NCI-H345 (cell line): ENCODE measurements at regions not wholly inside any gene's neighbourhood (a gene's known extent, or its start where the extent isn't known, plus 50 kb on each side); places are given as distances from the start of the nearest gene placed in this dataset.
"Not testable (repeated sequence)": the region's sequence is repeated elsewhere in the genome, so short reads cannot be mapped to it uniquely, and the experiment has no call there.

Experiments
- DNase-seq: peaks from one replicate; lab custom pipeline; 2025; lab: John Stamatoyannopoulos, UW

DNA sequence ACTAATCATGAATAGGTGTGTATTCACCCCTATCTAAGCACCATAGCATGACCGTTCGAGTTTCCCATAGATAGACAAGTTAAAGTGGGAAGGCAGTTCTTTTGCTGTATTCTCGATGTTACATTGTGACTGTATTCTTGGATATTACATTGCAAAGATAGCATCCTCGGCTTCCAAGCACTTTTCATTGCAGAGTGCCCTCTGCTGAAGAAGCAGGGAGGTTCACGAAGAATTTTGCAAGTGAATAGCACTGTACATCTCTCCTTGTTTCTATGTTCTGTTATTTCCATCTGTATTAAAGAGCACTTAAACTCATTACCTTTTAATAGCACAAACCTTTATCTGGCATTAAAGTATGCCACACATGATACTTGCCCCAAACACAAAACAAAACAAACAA lies 426.7 kb upstream of the ARX start:
- no peak for DNase-seq

DNA sequence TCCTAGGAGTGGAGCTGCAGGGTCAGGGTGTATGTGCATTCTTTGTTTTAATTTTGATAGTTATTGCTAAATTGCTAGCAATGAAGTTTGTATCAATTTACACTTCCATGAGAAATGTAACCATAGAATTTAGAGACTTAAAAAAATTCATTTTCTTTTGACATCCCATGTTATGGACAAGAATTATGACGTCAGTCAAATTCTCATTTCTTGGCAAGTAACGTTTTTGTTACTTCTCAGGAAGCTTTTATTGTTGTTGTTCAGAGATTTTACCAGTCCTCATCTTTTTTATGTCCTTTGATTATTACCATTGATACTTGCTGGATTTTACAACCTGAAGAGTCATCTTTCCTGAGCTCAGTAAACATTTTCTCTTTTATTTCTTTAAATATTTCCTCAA lies 417.5 kb upstream of the ARX start:
- no peak for DNase-seq

GRCh38 chrX:25432396-25432795 lies 416.6 kb upstream of the ARX start:
- no peak for DNase-seq

DNA sequence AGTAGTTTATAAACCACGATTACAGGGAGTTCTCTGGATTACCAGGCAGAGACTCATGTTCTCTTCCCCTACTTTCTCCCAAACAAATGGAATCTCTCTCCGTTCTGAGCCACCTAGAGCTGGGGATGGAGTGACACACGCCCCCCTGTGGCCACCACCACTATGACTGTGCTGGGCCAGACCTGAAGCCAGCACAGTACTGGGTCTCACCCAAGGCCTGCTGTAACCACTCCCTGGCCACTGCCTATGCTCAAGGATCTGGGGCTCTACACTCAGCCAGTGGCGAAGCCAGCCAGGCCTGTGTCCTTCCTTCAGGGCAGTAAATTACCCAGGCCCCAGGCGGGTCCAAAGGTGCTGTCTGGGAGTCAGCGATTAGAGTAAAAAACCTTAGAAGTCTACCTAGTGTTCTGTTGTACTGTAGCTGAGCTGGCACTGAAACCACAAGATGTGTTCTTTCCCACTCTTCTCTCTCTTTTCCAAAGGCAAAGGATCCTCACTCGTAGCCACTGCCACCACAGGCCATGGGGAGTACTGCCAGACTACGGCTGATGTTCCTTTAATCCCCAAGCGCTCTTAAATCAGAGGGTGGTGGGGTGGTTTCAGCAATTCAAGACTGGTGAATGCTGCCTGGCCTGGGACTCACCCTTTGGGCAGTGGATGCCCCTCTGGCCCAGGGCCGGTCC lies 412.2 kb upstream of the ARX start:
- DNase-seq: no peak

- DNase-seq: not testable (repeated sequence)
Measured at GRCh38 chrX:25404163-25404562, 388.4 kb upstream of the ARX start.

DNA sequence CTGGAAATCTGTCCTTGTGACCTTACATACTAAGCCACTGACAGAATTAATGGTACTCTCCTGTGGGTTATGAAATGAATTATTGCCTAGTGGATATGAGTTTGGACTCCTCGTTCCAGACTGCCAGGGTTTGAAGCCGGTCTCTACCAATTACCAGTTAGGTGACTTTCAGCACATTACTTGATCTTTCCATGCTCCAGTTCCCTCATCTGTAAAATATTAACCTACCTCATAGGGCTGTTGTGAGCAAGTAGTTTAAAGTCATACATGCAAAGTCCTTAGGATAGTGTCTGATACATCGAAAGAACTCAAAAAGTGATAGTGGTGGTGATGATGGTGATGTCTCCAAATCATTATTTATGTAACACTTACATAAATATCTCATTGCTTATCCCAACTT lies 373.5 kb upstream of the ARX start:
- DNase-seq: no peak

DNA sequence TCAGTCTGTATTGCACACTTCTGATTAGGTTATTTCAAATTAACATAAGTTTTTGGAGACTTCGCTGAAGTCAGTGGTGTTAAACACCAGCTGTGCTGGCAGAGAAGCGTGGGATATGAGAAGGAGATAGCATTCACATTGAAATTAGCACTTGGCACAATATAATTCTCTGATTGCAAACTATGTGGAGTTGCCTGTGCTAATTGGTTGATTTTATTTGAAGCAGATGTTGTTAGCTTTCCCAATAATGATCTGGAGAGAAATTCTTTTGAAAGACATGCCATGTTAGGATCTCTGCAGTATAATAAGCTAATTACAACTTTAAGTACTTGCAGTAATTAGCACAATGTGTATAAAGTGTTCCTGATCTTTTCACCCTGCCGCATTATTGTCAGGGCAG lies 367.4 kb upstream of the ARX start:
- no peak for DNase-seq

DNA sequence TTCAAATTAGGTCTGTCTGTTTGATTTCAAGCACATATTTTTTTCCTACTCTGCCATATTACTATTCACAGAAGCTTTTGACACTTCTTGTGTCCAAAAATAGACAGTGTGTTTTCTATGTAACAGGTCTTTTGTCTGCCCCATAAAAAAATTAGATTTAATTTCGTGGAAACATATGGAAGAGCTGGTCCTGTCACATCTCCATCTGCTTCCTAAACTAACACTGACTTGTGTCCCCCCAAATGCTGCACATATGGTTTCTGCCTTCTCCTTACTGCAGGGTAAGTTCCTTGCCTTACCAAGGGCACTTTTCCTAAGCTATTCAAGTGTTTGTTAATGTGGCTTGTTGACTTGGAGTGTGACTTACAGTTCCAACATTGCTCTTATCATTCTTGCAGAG lies 340.7 kb upstream of the ARX start:
- no peak for DNase-seq

GRCh38 chrX:25344161-25344936 lies 328.6 kb upstream of the ARX start:
- DNase-seq: peak; percentile 72

DNA sequence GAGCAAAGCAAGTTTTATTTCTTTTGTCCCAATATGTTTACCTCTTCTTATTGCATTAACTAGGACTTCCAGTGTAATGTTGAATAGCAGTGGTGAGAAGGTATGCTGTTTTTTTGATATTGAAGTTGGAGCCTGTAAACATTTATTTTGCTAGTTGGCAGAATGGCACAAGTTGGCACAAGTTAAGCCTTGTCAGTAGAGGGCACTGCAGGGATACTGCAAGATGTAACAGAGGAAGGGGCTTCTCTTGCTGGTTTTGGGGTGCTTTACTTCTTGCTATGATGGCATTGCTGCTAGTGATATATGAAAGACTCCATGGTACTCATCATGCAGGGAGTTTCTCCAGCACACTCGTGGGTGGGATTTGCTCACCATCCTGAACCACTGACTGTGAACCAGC lies 327.3 kb upstream of the ARX start:
- DNase-seq: no peak

- no peak for DNase-seq
Measured at GRCh38 chrX:25337841-25338240, 322.1 kb upstream of the ARX start.

DNA sequence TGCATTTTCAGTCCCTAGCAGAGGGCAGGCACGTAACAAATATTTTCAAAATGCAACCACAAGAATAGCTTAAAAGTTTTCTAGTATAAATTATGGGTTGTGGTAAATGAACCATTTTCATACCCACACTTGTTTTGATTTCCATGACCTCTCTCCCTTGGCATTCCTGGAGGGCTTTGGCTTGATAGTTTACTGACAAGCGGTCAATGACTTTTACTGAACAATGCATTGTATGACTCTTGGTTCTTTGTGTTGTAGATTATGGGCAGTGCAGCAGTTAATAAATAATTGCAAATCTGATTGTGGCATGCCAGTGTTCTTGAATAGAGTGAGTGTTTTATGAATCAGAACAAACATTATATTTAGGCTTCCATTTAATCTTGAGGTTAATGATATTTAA lies 285.2 kb upstream of the ARX start:
- no peak for DNase-seq

DNA sequence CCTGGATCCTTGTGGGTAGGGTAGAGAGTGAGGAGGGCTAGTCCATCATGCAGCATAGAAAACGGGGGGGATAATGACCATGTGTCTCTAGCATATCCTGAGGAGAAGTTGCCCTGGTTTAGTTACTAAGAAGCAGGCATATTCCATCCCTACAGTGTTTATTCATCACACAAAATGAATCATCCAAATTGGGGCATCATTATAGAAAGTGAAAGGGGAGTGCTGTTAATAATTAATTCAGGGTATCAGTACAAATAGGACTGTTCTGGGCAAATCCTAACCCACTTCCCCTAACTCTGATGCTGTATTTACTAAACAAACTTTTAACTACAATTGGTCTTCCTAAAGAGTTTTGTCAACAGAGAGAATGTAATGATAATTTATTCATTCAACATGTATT lies 281.1 kb upstream of the ARX start:
- no peak for DNase-seq

- no peak for DNase-seq
Measured at GRCh38 chrX:25295466-25295865, 279.7 kb upstream of the ARX start.

GRCh38 chrX:25290132-25290531 lies 274.4 kb upstream of the ARX start:
- no peak for DNase-seq

GRCh38 chrX:25288676-25289075 lies 272.9 kb upstream of the ARX start:
- no peak for DNase-seq

- no peak for DNase-seq
Measured at GRCh38 chrX:25287521-25287920, 271.8 kb upstream of the ARX start.

DNA sequence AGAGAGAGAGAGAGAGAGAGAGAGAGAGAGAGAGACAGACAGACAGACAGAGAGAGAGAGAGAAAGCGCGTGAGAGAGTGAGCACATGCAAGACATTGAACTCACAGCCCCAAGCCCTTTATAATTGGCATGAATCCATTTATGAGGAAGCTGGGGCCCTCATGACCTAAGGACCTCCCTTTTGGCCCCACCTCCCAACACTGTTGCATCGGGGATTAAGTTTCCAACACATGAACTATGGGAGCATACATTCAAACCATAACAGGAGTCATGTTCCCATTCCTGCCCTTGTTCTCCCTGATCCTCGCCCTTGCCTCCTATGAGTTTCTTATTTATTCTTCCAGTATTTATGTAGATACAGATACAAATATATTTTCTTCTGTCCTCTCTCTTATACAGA lies 269.8 kb upstream of the ARX start:
- no peak for DNase-seq

DNA sequence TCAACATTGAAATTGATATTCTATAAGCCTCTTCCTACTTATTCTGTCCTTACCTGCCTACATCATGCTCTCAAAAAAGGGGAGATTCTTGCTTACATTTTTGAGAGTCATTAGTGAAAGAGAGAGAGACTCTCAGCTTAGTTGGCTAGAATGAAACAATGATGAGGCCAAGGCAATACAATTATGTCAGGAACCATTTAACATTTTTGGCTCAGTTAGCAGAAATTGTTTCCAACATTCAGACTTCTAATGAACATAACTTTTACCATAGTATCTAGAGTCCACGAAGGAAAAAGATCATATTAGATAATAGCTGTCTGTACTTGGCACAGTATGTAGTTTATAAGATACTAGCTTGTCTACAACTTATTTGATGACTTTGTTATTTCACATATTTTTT lies 263.7 kb upstream of the ARX start:
- no peak for DNase-seq

- no peak for DNase-seq
Measured at GRCh38 chrX:25278341-25278740, 262.6 kb upstream of the ARX start.

DNA sequence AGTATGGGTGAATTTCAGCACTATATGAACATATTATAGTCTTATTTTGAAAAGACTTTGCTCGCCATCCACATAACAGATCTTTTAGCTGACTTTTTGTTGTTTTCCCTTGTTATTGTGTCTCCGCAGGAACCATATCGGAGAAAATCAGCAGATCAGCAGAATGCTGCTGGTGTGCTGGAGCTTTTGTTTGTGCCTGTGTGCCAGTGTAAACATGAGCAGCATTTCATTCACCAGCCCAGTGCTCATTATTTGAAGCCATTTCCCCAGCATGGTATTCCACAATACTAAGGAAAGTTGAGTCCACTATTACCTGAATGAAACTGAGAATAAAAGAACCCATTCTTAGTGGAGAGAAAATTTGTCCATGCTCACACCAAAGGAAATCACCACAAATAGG lies 261.8 kb upstream of the ARX start:
- peak; percentile 5 for DNase-seq

GRCh38 chrX:25275159-25275558 lies 259.4 kb upstream of the ARX start:
- no peak for DNase-seq

GRCh38 chrX:25241461-25241860 lies 225.7 kb upstream of the ARX start:
- DNase-seq: no peak

DNA sequence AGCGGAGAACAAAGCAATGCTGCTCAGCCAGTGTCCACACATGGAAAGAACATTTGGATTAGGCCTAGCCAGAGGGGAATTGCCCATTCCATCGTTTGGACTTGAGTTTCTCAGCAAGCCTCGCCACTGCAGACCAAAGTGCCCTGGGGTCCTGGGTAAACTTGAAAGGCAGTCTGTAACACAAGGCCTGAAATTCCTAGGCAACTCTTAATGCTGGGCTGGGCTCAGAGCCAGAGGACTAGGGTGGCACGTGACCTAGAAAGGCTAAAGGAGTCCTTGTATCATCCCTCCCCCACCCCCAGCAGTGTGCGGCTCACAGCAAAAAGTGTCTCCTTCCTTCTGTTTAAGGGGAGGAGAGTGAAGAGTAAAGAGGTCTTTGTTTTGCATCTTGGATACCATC lies 210.4 kb upstream of the ARX start:
- no peak for DNase-seq
